NCI-H226 (cell line): ENCODE measurements at regions not wholly inside any gene's neighbourhood (a gene's known extent, or its start where the extent isn't known, plus 50 kb on each side); places are given as distances from the start of the nearest gene placed in this dataset.

ENCODE experiments used
- DNase-seq: peaks from one replicate; pipeline ENCODE4 v3.0.0-alpha.2; 2015

- no peak for DNase-seq
Observed at GRCh38 chr11:134758342-134758931, 346.4 kb upstream of the B3GAT1 start.

- DNase-seq = no peak
Observed at GRCh38 chr11:134757633-134758032, 345.6 kb upstream of the B3GAT1 start.

GRCh38 chr11:134756811-134757540 lies 344.9 kb upstream of the B3GAT1 start:
- DNase-seq = no peak

GRCh38 chr11:134755535-134755934 lies 343.5 kb upstream of the B3GAT1 start:
- no peak for DNase-seq

- no peak for DNase-seq
Observed at GRCh38 chr11:134754521-134755198, 342.6 kb upstream of the B3GAT1 start.

GRCh38 chr11:134753771-134754520 lies 341.9 kb upstream of the B3GAT1 start:
- no peak for DNase-seq

GRCh38 chr11:134752964-134753770 lies 341.1 kb upstream of the B3GAT1 start:
- DNase-seq = no peak

- no peak for DNase-seq
Observed at GRCh38 chr11:134752526-134752925, 340.5 kb upstream of the B3GAT1 start.

- DNase-seq = no peak
Observed at GRCh38 chr11:134751766-134752165, 339.7 kb upstream of the B3GAT1 start.

GRCh38 chr11:134751031-134751585 lies 339.1 kb upstream of the B3GAT1 start:
- DNase-seq = no peak

GRCh38 chr11:134750619-134751018 lies 338.6 kb upstream of the B3GAT1 start:
- no peak for DNase-seq

- no peak for DNase-seq
Observed at GRCh38 chr11:134749040-134749839, 337.2 kb upstream of the B3GAT1 start.

GRCh38 chr11:134746609-134747008 lies 334.6 kb upstream of the B3GAT1 start:
- DNase-seq = no peak

GRCh38 chr11:134745456-134745855 lies 333.4 kb upstream of the B3GAT1 start:
- DNase-seq = no peak

- no peak for DNase-seq
Observed at GRCh38 chr11:134743820-134744195, 331.8 kb upstream of the B3GAT1 start.

- DNase-seq = no peak
Observed at GRCh38 chr11:134742956-134743819, 331.1 kb upstream of the B3GAT1 start.

GRCh38 chr11:134742224-134742612 lies 330.2 kb upstream of the B3GAT1 start:
- DNase-seq = peak; percentile 18

GRCh38 chr11:134741453-134742223 lies 329.6 kb upstream of the B3GAT1 start:
- peak; percentile 19 for DNase-seq

- no peak for DNase-seq
Observed at GRCh38 chr11:134740590-134741261, 328.7 kb upstream of the B3GAT1 start.
